Cardiac septum (tissue), 1 donor: ENCODE measurements at regions not wholly inside any gene's neighbourhood (a gene's known extent, or its start where the extent isn't known, plus 50 kb on each side); places are given as distances from the start of the nearest gene placed in this dataset.

Source experiments
- DNase-seq: peaks from one replicate; pipeline ENCODE4 v3.0.0-alpha.2; 2020; ENCODE audit warnings: low spot score
- intact Hi-C: fragments of 100-400 bp; cut with DNase I; formaldehyde crosslinking; loops from one replicate; pipeline ENCODE4 v1.14.0; 2022
- donor health status: DM: no; HTN: no; CAD: no.

- DNase-seq: no peak
- intact Hi-C loops: no loop called here
These were observed 774.1 kb upstream of the IGFBP3 start for GRCh38 chr7:46695051-46695708.

GRCh38 chr7:46694058-46694457, 773.0 kb upstream of the IGFBP3 start:
- DNase-seq: no peak
- intact Hi-C loops: no loop called here

GRCh38 chr7:46687203-46687602, 766.1 kb upstream of the IGFBP3 start:
- no peak for DNase-seq
- intact Hi-C loops: no loop called here

- intact Hi-C loops: no loop called here
- DNase-seq: no peak
These were observed 764.0 kb upstream of the IGFBP3 start for GRCh38 chr7:46685051-46685450.

- intact Hi-C loops: no loop called here
- no peak for DNase-seq
These were observed 762.0 kb upstream of the IGFBP3 start for GRCh38 chr7:46682836-46683624.

GRCh38 chr7:46681865-46682503, 760.9 kb upstream of the IGFBP3 start:
- intact Hi-C loops: no loop called here

GRCh38 chr7:46680147-46680546, 759.1 kb upstream of the IGFBP3 start:
- intact Hi-C loops: no loop called here
- DNase-seq: no peak

More at GRCh38 chr7:46681865-46682503, 760.9 kb upstream of the IGFBP3 start:
- no peak for DNase-seq

- DNase-seq: no peak
- intact Hi-C loops: no loop called here
These were observed 758.6 kb upstream of the IGFBP3 start for GRCh38 chr7:46679671-46680070.

- intact Hi-C loops: no loop called here
- no peak for DNase-seq
These were observed 757.3 kb upstream of the IGFBP3 start for GRCh38 chr7:46678421-46678820.

- DNase-seq: no peak
- intact Hi-C loops: no loop called here
These were observed 754.4 kb upstream of the IGFBP3 start for GRCh38 chr7:46675456-46675855.

- no peak for DNase-seq
- intact Hi-C loops: no loop called here
These were observed 751.8 kb upstream of the IGFBP3 start for GRCh38 chr7:46672861-46673260.

GRCh38 chr7:46671108-46671769, 750.2 kb upstream of the IGFBP3 start:
- intact Hi-C loops: no loop called here
- no peak for DNase-seq

- intact Hi-C loops: no loop called here
- DNase-seq: no peak
These were observed 748.0 kb upstream of the IGFBP3 start for GRCh38 chr7:46669028-46669427.

GRCh38 chr7:46664453-46664852, 743.4 kb upstream of the IGFBP3 start:
- no peak for DNase-seq
- intact Hi-C loops: no loop called here

- DNase-seq: no peak
- intact Hi-C loops: no loop called here
These were observed 742.0 kb upstream of the IGFBP3 start for GRCh38 chr7:46663025-46663424.

- intact Hi-C loops: no loop called here
- no peak for DNase-seq
These were observed 740.4 kb upstream of the IGFBP3 start for GRCh38 chr7:46661431-46661830.

GRCh38 chr7:46660402-46660980, 739.4 kb upstream of the IGFBP3 start:
- DNase-seq: no peak
- intact Hi-C loops: no loop called here

- DNase-seq: no peak
- intact Hi-C loops: no loop called here
These were observed 737.2 kb upstream of the IGFBP3 start for GRCh38 chr7:46658281-46658680.

GRCh38 chr7:46654546-46655443, 733.7 kb upstream of the IGFBP3 start:
- DNase-seq: no peak
- intact Hi-C loops: no loop called here
